Upper lobe of left lung (tissue), 6 donors: ENCODE measurements at regions not wholly inside any gene's neighbourhood (a gene's known extent, or its start where the extent isn't known, plus 50 kb on each side); places are given as distances from the start of the nearest gene placed in this dataset.

Source experiments
- ATAC-seq, 2 donors: fragments of 200-7000 bp; cut with Tn5 transposase; one replicate each; pipeline ENCODE4 v1.9.1; 2022; ENCODE audit warnings: mild to moderate bottlenecking in 2 of 2, moderate library complexity in 2 of 2; ENCODE audit not compliant: low FRiP score in 2 of 2
- DNase-seq, 2 donors: peaks; one replicate each; pipeline ENCODE4 v3.0.0-alpha.2; 2019 to 2020
- H3K27ac ChIP-seq, 4 donors: fragments of 200-600 bp; sonication (generic); one replicate each; pipeline ENCODE4 v1.5.1; 2016 to 2019
- H3K27me3 ChIP-seq, 4 donors: fragments of 200-600 bp; sonication (generic); one replicate each; pipeline ENCODE4 v1.5.1; 2017 to 2019
- H3K36me3 ChIP-seq, 4 donors: fragments of 200-600 bp; sonication (generic); one replicate each; pipeline ENCODE4 v1.5.1; 2016 to 2019
- H3K4me1 ChIP-seq, 4 donors: fragments of 200-600 bp; sonication (generic); one replicate each; pipeline ENCODE4 v1.5.1; 2018 to 2019
- H3K4me3 ChIP-seq, 4 donors: fragments of 200-600 bp; sonication (generic); one replicate each; pipeline ENCODE4 v1.5.1; 2017 to 2019; ENCODE audit warnings: mild to moderate bottlenecking in 2 of 4, moderate library complexity in 1 of 4
- H3K9me3 ChIP-seq, 4 donors: fragments of 200-600 bp; sonication (generic); one replicate each; pipeline ENCODE4 v1.5.1; 2018 to 2019
- EP300 ChIP-seq, 4 donors: sonication (generic); formaldehyde crosslinking; IDR thresholded peaks; one replicate each; pipeline ENCODE4 v1.5.1; 2017; ENCODE audit warnings: antibody characterized with exemption in 4 of 4, control low read depth in 2 of 4
- POLR2A ChIP-seq, 4 donors: fragments of 450-650 bp; IDR thresholded peaks; one replicate each; pipeline ENCODE4 v1.5.1; 2016 to 2017; ENCODE audit warnings: antibody characterized with exemption in 4 of 4, mild to moderate bottlenecking in 2 of 4
- POLR2AphosphoS5 ChIP-seq, 2 donors: sonication (generic); formaldehyde crosslinking; IDR thresholded peaks; one replicate each; pipeline ENCODE4 v1.5.1; 2017; ENCODE audit warnings: antibody characterized with exemption in 2 of 2
- WGBS, 2 donors: methylation state at CpG; one replicate each; pipeline ENCODE4 v1.1.5; 2017 to 2018; 5-methylcytosine and 5-hydroxymethylcytosine counted together
- TF ChIP-seq, protein P1 (sequence below), 6 experiments: fragments of 450-650 bp in 4 of 6; fragments of 200-600 bp in 2 of 6; sonication (generic) in 2 of 6; IDR thresholded peaks; one replicate each; pipeline ENCODE4 v1.5.1; 2016 to 2019; ENCODE audit warnings: antibody characterized with exemption in 6 of 6
- donor health status: DM: no; HTN: no; CAD: no; lungs with moderate emphysema.
- donor health status: DM: no; HTN: yes; CAD: no; lungs with severe emphysema.

DNA sequence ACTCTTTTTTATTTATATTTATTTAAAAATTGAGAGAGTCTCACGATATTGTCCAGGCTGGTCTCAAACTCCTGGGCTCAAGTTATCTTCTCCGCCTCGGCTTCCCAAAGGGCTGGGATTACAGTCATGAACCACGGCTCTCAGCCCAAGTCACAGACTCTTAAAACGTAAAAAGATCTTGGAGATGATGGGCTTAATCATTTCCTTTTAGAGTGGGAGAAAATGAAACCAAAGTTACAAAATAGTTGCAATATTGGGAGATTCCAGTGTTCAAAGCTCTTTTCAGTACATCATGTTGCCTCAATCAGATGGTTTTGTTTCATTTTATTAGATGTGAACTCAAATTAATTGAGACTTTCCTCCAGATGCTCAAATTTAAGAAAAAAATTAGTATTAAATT lies 151.4 kb upstream of the XPO1 start:
- no peak for DNase-seq
- no peak overlapping the region for H3K27ac ChIP-seq

DNA sequence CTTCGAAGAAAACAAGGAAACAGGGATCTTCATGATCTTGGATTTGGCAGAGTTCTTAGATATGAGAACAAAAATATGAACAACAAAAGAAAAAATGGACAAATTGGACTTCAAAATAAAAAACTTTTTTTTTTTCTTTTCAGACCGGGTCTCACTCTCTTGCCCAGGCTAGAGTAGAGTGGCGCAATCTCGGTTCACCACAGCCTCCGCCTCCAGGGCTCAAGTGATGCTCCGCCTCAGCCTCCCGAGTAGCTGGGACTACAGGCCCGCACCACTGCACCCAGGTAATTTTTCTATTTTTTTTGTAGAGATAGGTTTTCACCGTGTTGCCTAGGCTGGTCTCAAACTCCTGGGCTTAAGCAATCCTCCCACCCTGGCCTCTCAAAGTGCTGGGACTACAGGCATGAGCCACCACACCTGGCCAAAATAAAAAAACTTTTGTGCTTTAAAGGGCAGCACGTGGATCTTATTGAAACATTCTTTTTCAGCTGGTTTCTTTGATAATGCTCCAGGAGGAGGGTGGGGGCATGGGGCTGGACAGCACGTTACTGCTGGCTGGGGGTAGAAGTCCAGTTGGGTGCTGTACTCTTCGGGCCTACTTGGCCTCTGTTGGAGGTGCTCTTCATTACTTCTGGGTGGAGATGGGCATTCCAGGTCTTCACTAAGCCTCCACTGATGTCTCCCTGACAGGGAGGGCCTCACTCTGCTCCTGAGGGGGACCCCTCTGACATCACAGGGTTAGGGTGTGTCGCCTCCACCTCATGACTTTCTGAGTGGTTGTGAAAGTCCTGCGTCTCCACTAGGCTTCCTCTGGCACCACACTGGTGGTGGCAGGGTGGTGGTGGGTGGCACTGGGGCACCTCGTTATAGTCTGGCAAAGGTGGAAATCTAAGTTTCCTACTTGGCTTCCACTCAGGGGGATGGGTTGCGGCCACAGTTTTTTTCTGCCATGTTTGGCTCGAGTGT lies 150.5 kb upstream of the XPO1 start:
- Histone ChIP-seq H3K9me3 (no peaks in the 10 kb centered on the region), H3K36me3 (no peaks in the 10 kb centered on the region), H3K4me1 (no peaks in the 10 kb centered on the region), H3K27ac (no peak overlapping the region), H3K27me3 (no peaks in the 10 kb centered on the region), H3K4me3 (no peak overlapping the region)
- peak in 1 of 2 donors; percentile 51 for ATAC-seq
- DNase-seq: no peak
- WGBS, 2 donors: 93 to 94% methylated on average over 17 of the region's 17 CpGs
- TF ChIP-seq POLR2AphosphoS5 (IDR thresholded peaks at IDR 0.05) (no peak), POLR2A (IDR thresholded peaks at IDR 0.05) (no peak), EP300 (IDR thresholded peaks at IDR 0.05) (no peak)
- TF ChIP-seq, protein P1, sequence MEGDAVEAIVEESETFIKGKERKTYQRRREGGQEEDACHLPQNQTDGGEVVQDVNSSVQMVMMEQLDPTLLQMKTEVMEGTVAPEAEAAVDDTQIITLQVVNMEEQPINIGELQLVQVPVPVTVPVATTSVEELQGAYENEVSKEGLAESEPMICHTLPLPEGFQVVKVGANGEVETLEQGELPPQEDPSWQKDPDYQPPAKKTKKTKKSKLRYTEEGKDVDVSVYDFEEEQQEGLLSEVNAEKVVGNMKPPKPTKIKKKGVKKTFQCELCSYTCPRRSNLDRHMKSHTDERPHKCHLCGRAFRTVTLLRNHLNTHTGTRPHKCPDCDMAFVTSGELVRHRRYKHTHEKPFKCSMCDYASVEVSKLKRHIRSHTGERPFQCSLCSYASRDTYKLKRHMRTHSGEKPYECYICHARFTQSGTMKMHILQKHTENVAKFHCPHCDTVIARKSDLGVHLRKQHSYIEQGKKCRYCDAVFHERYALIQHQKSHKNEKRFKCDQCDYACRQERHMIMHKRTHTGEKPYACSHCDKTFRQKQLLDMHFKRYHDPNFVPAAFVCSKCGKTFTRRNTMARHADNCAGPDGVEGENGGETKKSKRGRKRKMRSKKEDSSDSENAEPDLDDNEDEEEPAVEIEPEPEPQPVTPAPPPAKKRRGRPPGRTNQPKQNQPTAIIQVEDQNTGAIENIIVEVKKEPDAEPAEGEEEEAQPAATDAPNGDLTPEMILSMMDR (IDR thresholded peaks at IDR 0.05): no peak

More for the DNA sequence above, 151.4 kb upstream of the XPO1 start:
- Histone ChIP-seq H3K4me1 (peaks cover 0 to 6% (median 1%) of the 10 kb centered on the region in 4 donors), H3K27me3 (no peaks in the 10 kb centered on the region), H3K4me3 (no peak overlapping the region), H3K9me3 (no peaks in the 10 kb centered on the region), H3K36me3 (no peaks in the 10 kb centered on the region)
- no peak for ATAC-seq
- WGBS, 2 donors: 53 to 63% methylated on average over 5 of the region's 5 CpGs
- TF ChIP-seq POLR2AphosphoS5 (IDR thresholded peaks at IDR 0.05) (no peak), EP300 (IDR thresholded peaks at IDR 0.05) (no peak), POLR2A (IDR thresholded peaks at IDR 0.05) (no peak)
- TF ChIP-seq, protein P1 (IDR thresholded peaks at IDR 0.05): no peak

DNA sequence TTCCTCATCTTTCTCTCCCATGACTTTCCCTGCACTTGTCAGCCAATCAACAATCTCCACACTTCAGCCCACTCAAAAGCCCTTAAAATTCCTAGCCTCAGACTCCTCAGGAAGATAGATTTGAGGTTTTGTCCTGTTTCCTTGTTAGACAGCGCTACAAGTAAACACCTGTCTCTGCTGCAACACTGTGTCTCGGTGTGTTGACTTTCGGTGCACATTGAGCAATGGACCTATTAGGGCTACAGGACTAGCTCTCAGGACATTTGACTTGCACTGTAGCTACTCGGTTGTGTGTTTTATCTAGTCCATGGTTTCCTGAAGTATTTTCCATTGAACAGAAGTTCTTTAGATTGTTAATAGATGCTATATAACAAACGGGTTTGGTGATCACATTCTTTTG lies 140.9 kb upstream of the XPO1 start:
- H3K27me3 ChIP-seq: no peaks in the 10 kb centered on the region
- no peak overlapping the region for H3K4me3 ChIP-seq
- H3K27ac ChIP-seq: no peak overlapping the region
- TF ChIP-seq EP300 (IDR thresholded peaks at IDR 0.05) (no peak), POLR2AphosphoS5 (IDR thresholded peaks at IDR 0.05) (no peak)
- TF ChIP-seq, protein P1 (IDR thresholded peaks at IDR 0.05): no peak
- H3K36me3 ChIP-seq: no peaks in the 10 kb centered on the region
- ATAC-seq (no peak), DNase-seq (peak in 1 of 2 donors; percentile 42)
- H3K9me3 ChIP-seq: peaks cover 0 to 11% (median 8%) of the 10 kb centered on the region in 4 donors
- WGBS, 2 donors: 72 to 84% methylated on average over 5 of the region's 5 CpGs
- H3K4me1 ChIP-seq: no peaks in the 10 kb centered on the region

DNA sequence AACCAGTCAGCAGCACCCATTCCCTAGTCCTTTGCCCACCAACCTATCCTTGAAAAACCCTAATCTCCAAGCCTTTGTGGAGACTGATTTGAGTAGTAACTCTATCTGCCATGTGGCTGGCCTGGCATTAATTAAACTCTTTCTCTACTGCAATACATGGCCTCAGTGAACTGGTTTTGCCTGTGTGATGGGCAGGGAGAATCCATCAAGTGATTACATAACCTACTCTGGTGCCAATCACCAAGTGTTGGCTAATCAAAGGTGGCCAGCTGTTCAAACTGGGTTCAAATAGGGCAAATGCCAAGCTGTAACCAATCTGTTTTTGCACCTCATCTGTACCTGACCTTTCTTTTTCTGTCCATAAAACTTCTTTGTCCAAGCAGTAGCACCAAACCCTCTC lies 139.8 kb upstream of the XPO1 start:
- Histone ChIP-seq H3K27ac (no peak overlapping the region), H3K4me3 (no peak overlapping the region), H3K36me3 (no peaks in the 10 kb centered on the region), H3K4me1 (no peaks in the 10 kb centered on the region), H3K27me3 (no peaks in the 10 kb centered on the region), H3K9me3 (peaks cover 0 to 11% (median 8%) of the 10 kb centered on the region in 4 donors)
- no peak for ATAC-seq
- DNase-seq: no peak
- TF ChIP-seq POLR2A (IDR thresholded peaks at IDR 0.05) (no peak), POLR2AphosphoS5 (IDR thresholded peaks at IDR 0.05) (no peak), EP300 (IDR thresholded peaks at IDR 0.05) (no peak)
- TF ChIP-seq, protein P1 (IDR thresholded peaks at IDR 0.05): no peak
